ENCODE measurements at regions not wholly inside any gene's neighbourhood (a gene's known extent, or its start where the extent isn't known, plus 50 kb on each side); places are given as distances from the start of the nearest gene placed in this dataset.

- no CpG with 5 or more reads among the region's 2 CpGs for WGBS (ENCODE audit: insufficient coverage)
- no peaks in the 10 kb centered on the region for H3K27me3 Mint-ChIP-seq
- no peaks in the 10 kb centered on the region for H3K27me3 ChIP-seq (replicated peaks in 1 of 4; ENCODE audit: control extremely low read depth in 1 of 4, control insufficient read depth in 3 of 4, insufficient read depth in 4 of 4, low read length in 3 of 4)
- H3K27ac ChIP-seq (ENCODE audit: low read length in 2 of 2) = no peak overlapping the region
- H4K20me1 ChIP-seq (ENCODE audit: control insufficient read depth, insufficient read depth, low read length, poor library complexity, severe bottlenecking) = no peaks in the 10 kb centered on the region
- H3K36me3 ChIP-seq (replicated peaks in 1 of 2; ENCODE audit: control extremely low read depth in 1 of 2, control insufficient read depth in 1 of 2, extremely low read depth in 1 of 2, insufficient read depth in 2 of 2, low read length in 1 of 2) = no peaks in the 10 kb centered on the region
- no peaks in the 10 kb centered on the region for H3K4me1 ChIP-seq (ENCODE audit: control insufficient read depth in 2 of 2, insufficient read depth in 2 of 2, low read length in 2 of 2)
- no peaks in the 10 kb centered on the region for H3K4me1 Mint-ChIP-seq
- DNase-seq (no peak), ATAC-seq (ENCODE audit: low read depth) (no peak)
- ChIA-PET POLR2A (no interaction called here), CTCF (no interaction called here)
- no peak overlapping the region for H3K9ac ChIP-seq (ENCODE audit: low read length)
- no peak overlapping the region for H2AFZ ChIP-seq (ENCODE audit: insufficient read depth, low read depth, low read length, poor library complexity, severe bottlenecking)
- no peaks in the 10 kb centered on the region for H3K9me3 Mint-ChIP-seq (ENCODE audit: insufficient read depth)
- intact Hi-C loops (cut with micrococcal nuclease) = no loop called here
- H3K4me3 Mint-ChIP-seq = no peak overlapping the region
- H3K4me3 ChIP-seq (ENCODE audit: control extremely low read depth in 1 of 5, extremely low read depth in 1 of 5, insufficient read depth in 1 of 5, low read depth in 2 of 5, low read length in 4 of 5) = no peak overlapping the region
- H3K79me2 ChIP-seq (ENCODE audit: control insufficient read depth, insufficient read depth, low read length) = no peaks in the 10 kb centered on the region
- no peak for TF ChIP-seq CTCF (IDR thresholded peaks at IDR 0.05)
- TF ChIP-seq EZH2 (IDR thresholded peaks at IDR 0.05; ENCODE audit: borderline replicate concordance, insufficient read depth, low read depth, low read length, poor library complexity, severe bottlenecking) = no peak
- no peak overlapping the region for H3K4me2 ChIP-seq (replicated peaks; ENCODE audit: low read depth, low read length, poor library complexity, severe bottlenecking)
- H3K9me3 ChIP-seq (ENCODE audit: control extremely low read depth in 1 of 3, control insufficient read depth in 2 of 3, insufficient read depth in 1 of 3, low read length in 2 of 3) = no peaks in the 10 kb centered on the region
- no peak overlapping the region for H3K27ac Mint-ChIP-seq
Observed at GRCh38 chrX:82125103-82125502, 923.2 kb downstream of the SH3BGRL start.

- TF ChIP-seq CTCF (IDR thresholded peaks at IDR 0.05) (no peak), EZH2 (IDR thresholded peaks at IDR 0.05; ENCODE audit: borderline replicate concordance, insufficient read depth, low read depth, low read length, poor library complexity, severe bottlenecking) (no peak)
- no CpG with 5 or more reads among the region's 2 CpGs for WGBS (ENCODE audit: insufficient coverage)
- Mint-ChIP-seq H3K27me3 (no peaks in the 10 kb centered on the region), H3K4me1 (no peaks in the 10 kb centered on the region), H3K27ac (no peak overlapping the region), H3K9me3 (ENCODE audit: insufficient read depth) (no peaks in the 10 kb centered on the region), H3K4me3 (no peak overlapping the region)
- Histone ChIP-seq H3K79me2 (ENCODE audit: control insufficient read depth, insufficient read depth, low read length) (no peaks in the 10 kb centered on the region), H3K4me1 (ENCODE audit: control insufficient read depth in 2 of 2, insufficient read depth in 2 of 2, low read length in 2 of 2) (no peaks in the 10 kb centered on the region), H3K36me3 (replicated peaks in 1 of 2; ENCODE audit: control extremely low read depth in 1 of 2, control insufficient read depth in 1 of 2, extremely low read depth in 1 of 2, insufficient read depth in 2 of 2, low read length in 1 of 2) (no peaks in the 10 kb centered on the region), H3K27me3 (replicated peaks in 1 of 4; ENCODE audit: control extremely low read depth in 1 of 4, control insufficient read depth in 3 of 4, insufficient read depth in 4 of 4, low read length in 3 of 4) (no peaks in the 10 kb centered on the region), H3K4me2 (replicated peaks; ENCODE audit: low read depth, low read length, poor library complexity, severe bottlenecking) (no peak overlapping the region), H3K9me3 (ENCODE audit: control extremely low read depth in 1 of 3, control insufficient read depth in 2 of 3, insufficient read depth in 1 of 3, low read length in 2 of 3) (no peaks in the 10 kb centered on the region), H3K9ac (ENCODE audit: low read length) (no peak overlapping the region), H4K20me1 (ENCODE audit: control insufficient read depth, insufficient read depth, low read length, poor library complexity, severe bottlenecking) (no peaks in the 10 kb centered on the region), H2AFZ (ENCODE audit: insufficient read depth, low read depth, low read length, poor library complexity, severe bottlenecking) (no peak overlapping the region), H3K4me3 (ENCODE audit: control extremely low read depth in 1 of 5, extremely low read depth in 1 of 5, insufficient read depth in 1 of 5, low read depth in 2 of 5, low read length in 4 of 5) (no peak overlapping the region), H3K27ac (ENCODE audit: low read length in 2 of 2) (no peak overlapping the region)
- ChIA-PET CTCF (no interaction called here), POLR2A (no interaction called here)
- ATAC-seq (ENCODE audit: low read depth) (no peak), DNase-seq (no peak)
- intact Hi-C loops (cut with micrococcal nuclease) = no loop called here
Observed at GRCh38 chrX:82127228-82128123, 925.6 kb downstream of the SH3BGRL start.

Data from B cell (primary cell).